CD14-positive monocyte (primary cell): ENCODE measurements at regions not wholly inside any gene's neighbourhood (a gene's known extent, or its start where the extent isn't known, plus 50 kb on each side); places are given as distances from the start of the nearest gene placed in this dataset.

Experiments used
- DNase-seq, 3 donors: peaks; one replicate each; pipeline ENCODE4 v3.0.0-alpha.2; 2011 to 2022
- H2AFZ ChIP-seq: 2 replicates; pipeline ENCODE4 v1.6.0; 2012; ENCODE audit warnings: mild to moderate bottlenecking, low read depth, low read length, inconsistent platforms; ENCODE audit not compliant: insufficient read depth, poor library complexity, severe bottlenecking
- H3K27ac ChIP-seq, 2 donors: 1 replicate in 1 of 2; 2 replicates in 1 of 2; pipeline ENCODE4 v1.5.1; 2012 to 2013; ENCODE audit warnings: low read length in 2 of 2, control low read depth in 1 of 2, inconsistent platforms in 1 of 2, low read depth in 1 of 2, mild to moderate bottlenecking in 1 of 2
- H3K27me3 ChIP-seq, 2 donors: one replicate each; pipeline versions ENCODE4 v1.6.0 to v1.6.1; 2011 to 2013; ENCODE audit warnings: low read length in 2 of 2; ENCODE audit not compliant: control insufficient read depth in 2 of 2, insufficient read depth in 2 of 2
- H3K36me3 ChIP-seq, 2 donors: replicated peaks in 1 of 2; 1 replicate in 1 of 2; 2 replicates in 1 of 2; pipeline versions ENCODE4 v1.5.1 to v1.6.1; 2012 to 2013; ENCODE audit warnings: low read length in 2 of 2, control low read depth in 1 of 2, inconsistent platforms in 1 of 2, mild to moderate bottlenecking in 1 of 2; ENCODE audit not compliant: insufficient read depth in 2 of 2, control insufficient read depth in 1 of 2
- H3K4me1 ChIP-seq, 2 donors: 1 replicate in 1 of 2; 2 replicates in 1 of 2; pipeline versions ENCODE4 v1.5.1 to v1.6.1; 2012 to 2013; ENCODE audit warnings: low read length in 2 of 2, control low read depth in 1 of 2, inconsistent platforms in 1 of 2, mild to moderate bottlenecking in 1 of 2, moderate library complexity in 1 of 2; ENCODE audit not compliant: insufficient read depth in 2 of 2, control insufficient read depth in 1 of 2
- H3K4me2 ChIP-seq: replicated peaks from 2 replicates; pipeline ENCODE3; 2012; ENCODE audit warnings: low read length, moderate library complexity, mild to moderate bottlenecking; ENCODE audit not compliant: poor library complexity, severe bottlenecking; ENCODE audit errors: extremely low read depth
- H3K4me3 ChIP-seq, 3 experiments: fragments of 200-600 bp in 1 of 3; sonication (generic) in 1 of 3; replicated peaks in 1 of 3; 1 replicate in 2 of 3; 2 replicates in 1 of 3; pipeline ENCODE4 v1.5.1; 2011 to 2013; ENCODE audit warnings: low read length in 3 of 3, mild to moderate bottlenecking in 3 of 3, control low read depth in 2 of 3, low read depth in 2 of 3, inconsistent platforms in 1 of 3, moderate library complexity in 1 of 3
- H3K79me2 ChIP-seq: 2 replicates; pipeline ENCODE4 v1.6.0; 2012; ENCODE audit warnings: mild to moderate bottlenecking, control low read depth, inconsistent platforms, low read length, moderate library complexity; ENCODE audit not compliant: insufficient read depth
- H3K9ac ChIP-seq: 2 replicates; pipeline ENCODE4 v1.6.0; 2017; ENCODE audit warnings: low read length, mild to moderate bottlenecking; ENCODE audit not compliant: insufficient read depth, poor library complexity, severe bottlenecking
- H3K9me3 ChIP-seq, 2 donors: replicated peaks in 1 of 2; 1 replicate in 1 of 2; 2 replicates in 1 of 2; pipeline versions ENCODE4 v1.5.1 to v1.6.1; 2012 to 2013; ENCODE audit warnings: low read length in 2 of 2, control low read depth in 1 of 2; ENCODE audit not compliant: control insufficient read depth in 1 of 2, insufficient read depth in 1 of 2
- H4K20me1 ChIP-seq: 2 replicates; pipeline ENCODE4 v1.6.0; 2012; ENCODE audit warnings: mild to moderate bottlenecking, low read length, control low read depth, moderate library complexity; ENCODE audit not compliant: insufficient read depth
- H3K27ac Mint-ChIP-seq, 7 donors: one replicate each; pipeline ENCODE4 v1.8.0; 2020; ENCODE audit warnings: mild to moderate bottlenecking in 7 of 7, mixed read lengths in 7 of 7, moderate library complexity in 6 of 7, inconsistent platforms in 2 of 7
- H3K27me3 Mint-ChIP-seq, 3 donors: one replicate each; pipeline ENCODE4 v1.8.0; 2021 to 2022; ENCODE audit warnings: low read depth in 3 of 3, mild to moderate bottlenecking in 3 of 3, mixed read lengths in 3 of 3, moderate library complexity in 3 of 3, inconsistent platforms in 1 of 3
- H3K36me3 Mint-ChIP-seq, 2 donors: one replicate each; pipeline ENCODE4 v1.8.0; 2020; ENCODE audit warnings: mixed read lengths in 2 of 2, inconsistent platforms in 1 of 2, mild to moderate bottlenecking in 1 of 2
- H3K4me1 Mint-ChIP-seq: one replicate; pipeline ENCODE4 v1.8.0; 2020; ENCODE audit warnings: mild to moderate bottlenecking, mixed read lengths
- H3K4me3 Mint-ChIP-seq, 2 donors: one replicate each; pipeline ENCODE4 v1.8.0; 2020; ENCODE audit warnings: mild to moderate bottlenecking in 2 of 2, mixed read lengths in 2 of 2, moderate library complexity in 1 of 2
- H3K9me3 Mint-ChIP-seq, 7 donors: one replicate each; pipeline ENCODE4 v1.8.0; 2020 to 2022; ENCODE audit warnings: mixed read lengths in 7 of 7, mild to moderate bottlenecking in 6 of 7, moderate library complexity in 6 of 7, inconsistent platforms in 2 of 7
- WGBS: methylation state at CpG from one replicate; pipeline ENCODE4 v1.1.5; 2013; ENCODE audit warnings: missing lambda C conversion rate; ENCODE audit not compliant: insufficient coverage; 5-methylcytosine and 5-hydroxymethylcytosine counted together
- intact Hi-C, 2 donors: fragments of 100-400 bp; cut with micrococcal nuclease; formaldehyde crosslinking; loops; one replicate each; pipeline versions ENCODE4 v1.15.0 to v1.15.1; 2023
- TF ChIP-seq, protein P1 (sequence below): fragments of 200-600 bp; IDR thresholded peaks from one replicate; pipeline ENCODE4 v1.8.0; 2022; ENCODE audit warnings: antibody characterized with exemption, mild to moderate bottlenecking

DNA sequence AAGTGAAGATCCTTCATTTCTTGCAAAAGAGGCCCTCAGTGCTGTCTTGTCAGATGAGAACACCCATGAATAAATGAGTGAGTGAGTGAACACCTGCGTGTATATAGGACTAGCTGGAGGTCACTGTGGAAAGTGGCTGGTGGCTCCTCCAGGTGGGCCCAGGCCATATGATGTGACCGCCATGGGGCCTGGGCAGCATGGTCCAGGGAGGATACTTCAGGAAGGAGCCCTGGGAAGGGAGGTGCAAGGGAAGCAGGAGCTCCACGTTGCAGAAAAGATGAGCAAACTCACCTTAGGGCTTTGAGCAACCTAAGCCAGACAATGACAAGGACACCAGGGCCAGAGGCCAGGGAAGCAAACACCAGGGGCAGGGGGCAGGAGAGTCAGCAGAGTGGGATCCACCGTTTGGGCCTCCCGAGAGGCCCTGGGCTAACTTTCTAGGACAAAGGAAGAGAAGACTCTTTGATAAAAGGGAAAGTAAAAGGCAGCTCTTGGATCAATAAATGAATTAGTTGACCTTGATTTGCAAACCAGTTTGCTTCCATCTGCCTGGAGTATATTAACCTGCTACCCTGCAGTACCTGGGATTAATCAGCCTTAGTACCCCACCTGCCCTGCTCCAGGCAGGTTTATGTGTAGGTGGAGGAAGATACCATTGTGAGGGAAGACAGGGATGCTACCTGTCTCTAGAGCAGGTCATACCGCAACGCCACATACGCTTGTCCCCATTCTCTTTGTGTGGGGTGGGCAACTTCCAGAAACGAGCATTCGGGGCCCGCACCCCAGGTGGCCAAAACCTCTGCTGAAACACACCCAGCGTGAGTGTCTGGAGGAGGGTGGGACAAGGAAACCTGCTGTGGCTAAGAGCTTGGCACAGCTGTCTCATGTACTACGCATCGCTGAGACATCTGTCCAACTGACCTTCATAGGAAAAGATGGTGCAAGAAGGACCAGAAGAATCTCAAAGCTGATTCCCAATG, 51.4 kb upstream of the OLFM1 start:
- Mint-ChIP-seq H3K27me3 (peaks cover 2 to 21% (median 11%) of the 10 kb centered on the region in 3 donors), H3K36me3 (no peaks in the 10 kb centered on the region), H3K27ac (no peak overlapping the region), H3K4me1 (no peaks in the 10 kb centered on the region), H3K4me3 (no peak overlapping the region), H3K9me3 (peaks cover 0 to 2% (median 0%) of the 10 kb centered on the region in 7 donors)
- intact Hi-C loops: no loop called here
- Histone ChIP-seq H3K4me1 (no peaks in the 10 kb centered on the region), H3K27me3 (no peaks in the 10 kb centered on the region), H2AFZ (no peak overlapping the region), H3K9me3 (no peaks in the 10 kb centered on the region), H3K4me2 (no peak overlapping the region), H3K27ac (no peak overlapping the region), H3K9ac (no peak overlapping the region), H3K79me2 (no peaks in the 10 kb centered on the region), H3K36me3 (no peaks in the 10 kb centered on the region), H4K20me1 (no peaks in the 10 kb centered on the region), H3K4me3 (no peak overlapping the region)
- TF ChIP-seq, protein P1, sequence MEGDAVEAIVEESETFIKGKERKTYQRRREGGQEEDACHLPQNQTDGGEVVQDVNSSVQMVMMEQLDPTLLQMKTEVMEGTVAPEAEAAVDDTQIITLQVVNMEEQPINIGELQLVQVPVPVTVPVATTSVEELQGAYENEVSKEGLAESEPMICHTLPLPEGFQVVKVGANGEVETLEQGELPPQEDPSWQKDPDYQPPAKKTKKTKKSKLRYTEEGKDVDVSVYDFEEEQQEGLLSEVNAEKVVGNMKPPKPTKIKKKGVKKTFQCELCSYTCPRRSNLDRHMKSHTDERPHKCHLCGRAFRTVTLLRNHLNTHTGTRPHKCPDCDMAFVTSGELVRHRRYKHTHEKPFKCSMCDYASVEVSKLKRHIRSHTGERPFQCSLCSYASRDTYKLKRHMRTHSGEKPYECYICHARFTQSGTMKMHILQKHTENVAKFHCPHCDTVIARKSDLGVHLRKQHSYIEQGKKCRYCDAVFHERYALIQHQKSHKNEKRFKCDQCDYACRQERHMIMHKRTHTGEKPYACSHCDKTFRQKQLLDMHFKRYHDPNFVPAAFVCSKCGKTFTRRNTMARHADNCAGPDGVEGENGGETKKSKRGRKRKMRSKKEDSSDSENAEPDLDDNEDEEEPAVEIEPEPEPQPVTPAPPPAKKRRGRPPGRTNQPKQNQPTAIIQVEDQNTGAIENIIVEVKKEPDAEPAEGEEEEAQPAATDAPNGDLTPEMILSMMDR: no peak
- 95% methylated on average over 10 of the region's 14 CpGs for WGBS
- no peak for DNase-seq

DNA sequence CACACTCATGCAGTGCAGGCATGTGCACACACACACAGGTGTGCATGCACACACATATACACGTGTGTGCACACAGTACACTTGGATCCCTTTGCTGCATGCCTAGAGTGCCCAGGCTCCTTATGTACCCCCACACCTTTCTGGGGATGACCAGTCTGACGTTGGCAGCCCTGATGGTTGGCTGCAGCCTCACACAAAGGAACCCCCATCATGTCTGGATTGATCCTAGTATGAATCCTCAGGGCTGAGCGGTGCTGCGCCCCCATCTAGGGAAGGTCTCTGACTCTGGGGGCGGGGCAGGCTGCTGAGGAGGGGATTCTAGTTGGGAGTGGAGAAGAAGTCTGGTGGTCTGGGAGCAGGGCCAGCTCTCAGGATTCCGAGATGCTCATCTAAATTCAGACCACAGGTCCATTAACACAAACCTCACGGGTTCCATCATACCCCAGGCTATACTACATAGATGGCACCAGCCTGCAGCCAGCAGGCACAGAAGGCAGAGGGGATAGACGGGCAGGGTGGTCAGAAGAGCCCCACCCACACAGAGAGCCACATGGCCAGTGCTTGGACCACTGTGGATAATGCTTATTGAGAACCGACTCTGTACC, 50.5 kb upstream of the OLFM1 start:
- H3K27ac Mint-ChIP-seq: no peak overlapping the region
- H3K36me3 ChIP-seq: no peaks in the 10 kb centered on the region
- DNase-seq: no peak
- H3K9ac ChIP-seq: no peak overlapping the region
- peaks cover 2 to 21% (median 13%) of the 10 kb centered on the region in 3 donors for H3K27me3 Mint-ChIP-seq
- H4K20me1 ChIP-seq: no peaks in the 10 kb centered on the region
- intact Hi-C loops: no loop called here
- H3K9me3 ChIP-seq: no peaks in the 10 kb centered on the region
- no peaks in the 10 kb centered on the region for H3K4me1 Mint-ChIP-seq
- no peaks in the 10 kb centered on the region for H3K79me2 ChIP-seq
- H3K4me3 ChIP-seq: no peak overlapping the region
- H3K4me1 ChIP-seq: no peaks in the 10 kb centered on the region
- H2AFZ ChIP-seq: no peak overlapping the region
- H3K27ac ChIP-seq: no peak overlapping the region
- no peak overlapping the region for H3K4me3 Mint-ChIP-seq
- no peak overlapping the region for H3K4me2 ChIP-seq
- TF ChIP-seq, protein P1: no peak
- WGBS: 80% methylated on average over 3 of the region's 9 CpGs
- H3K27me3 ChIP-seq: no peaks in the 10 kb centered on the region
- H3K9me3 Mint-ChIP-seq: peaks cover 0 to 2% (median 0%) of the 10 kb centered on the region in 7 donors
- H3K36me3 Mint-ChIP-seq: no peaks in the 10 kb centered on the region
